ENCODE measurements at regions not wholly inside any gene's neighbourhood (a gene's known extent, or its start where the extent isn't known, plus 50 kb on each side); places are given as distances from the start of the nearest gene placed in this dataset.
"Not testable (repeated sequence)": the region's sequence is repeated elsewhere in the genome, so short reads cannot be mapped to it uniquely, and the experiment has no call there.

GRCh38 chr1:59217439-59217838 is 79.5 kb upstream of the FGGY start:
- TF ChIP-seq CTCF, POLR2A (IDR thresholded peaks at IDR 0.05): not testable (repeated sequence)

Measured in uterus (tissue), 2 donors.